ENCODE measurements at regions not wholly inside any gene's neighbourhood (a gene's known extent, or its start where the extent isn't known, plus 50 kb on each side); places are given as distances from the start of the nearest gene placed in this dataset.

DNA sequence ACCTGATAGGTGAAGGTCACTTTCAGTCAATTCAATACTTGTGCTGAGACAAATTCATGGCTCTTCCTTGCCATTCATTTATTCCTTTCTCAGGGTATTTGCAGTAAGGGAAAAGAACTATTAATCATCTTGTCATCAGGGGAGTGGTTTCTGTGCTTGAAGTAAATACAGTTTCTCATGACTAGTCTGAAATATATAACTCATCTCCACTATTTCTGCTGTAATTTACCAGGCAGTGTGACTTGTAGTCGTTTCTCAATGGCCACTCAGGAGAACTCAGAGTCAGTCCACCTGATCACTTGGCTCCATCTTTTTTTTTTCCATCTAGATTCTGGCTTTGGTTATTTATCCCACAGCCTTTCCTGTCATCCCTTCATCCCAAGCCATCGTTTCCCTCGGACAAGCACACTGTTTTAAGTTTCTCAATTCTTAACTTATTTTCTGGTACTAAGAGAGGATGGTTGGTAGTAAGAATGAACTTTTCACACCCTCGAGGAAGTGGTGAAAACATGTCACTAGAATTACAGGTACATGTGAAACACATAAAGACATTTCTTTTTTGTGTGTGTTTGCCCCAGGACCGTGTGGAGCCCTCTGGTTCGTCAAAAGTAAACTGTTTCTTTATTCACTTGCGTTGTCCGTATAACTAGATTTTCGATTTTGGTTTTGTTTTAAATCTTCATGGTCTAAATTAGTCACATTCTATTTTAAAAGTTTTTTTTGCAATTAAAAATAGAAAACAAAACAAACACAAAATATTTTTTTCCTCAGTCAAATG, 620.2 kb downstream of the ZBBX start:
- intact Hi-C loops (cut with micrococcal nuclease), result no loop called here

More for the DNA sequence above, 620.2 kb downstream of the ZBBX start:
- ChIA-PET POLR2A (ENCODE audit: unreplicated experiment) (no interaction called here), CTCF (interaction anchor here (0.6 to 0.7 kb wide), 2 partner anchors 25 to 79 kb away, joined by 3 read pairs; no protein-coding TSS in a partner anchor)
- Histone ChIP-seq H2BK20ac (ENCODE audit: low read depth, low read length) (no peak overlapping the region), H2BK15ac (ENCODE audit: low read depth, low read length) (no peak overlapping the region), H3K9me3 (ENCODE audit: control insufficient read depth, insufficient read depth, low read length) (peaks cover 3% of the 10 kb centered on the region; the same call in 1 of the 2 replicates), H4K8ac (ENCODE audit: low read depth in 2 of 2, low read length in 2 of 2) (no peak overlapping the region), H3K14ac (replicated peaks; ENCODE audit: low read depth, low read length) (no peak overlapping the region), H3K9me1 (ENCODE audit: insufficient read depth, low read length) (no peaks in the 10 kb centered on the region), H3K9ac (ENCODE audit: low read depth, low read length) (no peak overlapping the region), H3K4me3 (ENCODE audit: insufficient read depth, low read depth, low read length) (no peak overlapping the region), H3K4ac (ENCODE audit: low read depth, low read length) (no peak overlapping the region), H3K36me3 (ENCODE audit: control insufficient read depth, insufficient read depth, low read length) (no peaks in the 10 kb centered on the region), H3K23ac (ENCODE audit: low read depth, low read length) (no peak overlapping the region), H3K56ac (ENCODE audit: extremely low read depth, insufficient read depth, low read length) (no peak overlapping the region), H3K27ac (ENCODE audit: insufficient read depth, low read length) (no peak overlapping the region), H2BK5ac (ENCODE audit: low read depth, low read length, poor library complexity, severe bottlenecking) (no peak overlapping the region), H2AK9ac (replicated peaks; ENCODE audit: low read depth, low read length, poor library complexity) (no peak overlapping the region), H3K18ac (ENCODE audit: low read depth, low read length) (no peak overlapping the region), H3K4me2 (ENCODE audit: low read depth, low read length) (no peak overlapping the region), H2BK120ac (ENCODE audit: low read depth, low read length) (no peak overlapping the region), H2AFZ (replicated peaks; ENCODE audit: low read length, poor library complexity) (no peak overlapping the region), H3K79me1 (ENCODE audit: low read depth in 1 of 2, low read length in 2 of 2) (no peaks in the 10 kb centered on the region), H4K91ac (ENCODE audit: insufficient read depth, low read depth, low read length) (no peak overlapping the region), H4K20me1 (ENCODE audit: insufficient read depth, low read length) (no peaks in the 10 kb centered on the region), H2AK5ac (ENCODE audit: low read depth, low read length) (no peak overlapping the region), H4K5ac (ENCODE audit: low read depth, low read length) (no peak overlapping the region), H3K27me3 (ENCODE audit: control insufficient read depth, insufficient read depth, low read length) (no peaks in the 10 kb centered on the region), H3K4me1 (ENCODE audit: control insufficient read depth, insufficient read depth, low read length) (no peaks in the 10 kb centered on the region)
- dilution Hi-C loops (cut with HindIII; ENCODE audit: low sequenced_read_pairs, unreplicated experiment), result no loop called here
- DNase-seq (no peak), ATAC-seq (ENCODE audit: low read depth) (no peak)
- WGBS, 2 experiments (ENCODE audit: extremely low coverage in 2 of 2, insufficient read length in 1 of 2), result no CpG with 5 or more reads among the region's 9 CpGs
- BruUV-seq (replicated peaks), result no TSS peak
- no peak for TF ChIP-seq MXI1 (IDR thresholded peaks at IDR 0.05; ENCODE audit: borderline replicate concordance, low read depth, low read length)
- no peak for TF ChIP-seq BHLHE40 (IDR thresholded peaks at IDR 0.05; ENCODE audit: low read depth, low read length)
- TF ChIP-seq RFX5 (IDR thresholded peaks at IDR 0.05; ENCODE audit: low read depth, low read length), result no peak
- no peak for TF ChIP-seq CEBPB (IDR thresholded peaks at IDR 0.05; ENCODE audit: low read depth, low read length)
- TF ChIP-seq POLR2A (IDR thresholded peaks at IDR 0.05; ENCODE audit: low read depth, low read length), result no peak
- TF ChIP-seq MAZ (IDR thresholded peaks at IDR 0.05; ENCODE audit: borderline replicate concordance, low read depth, low read length), result no peak
- TF ChIP-seq, protein P1, sequence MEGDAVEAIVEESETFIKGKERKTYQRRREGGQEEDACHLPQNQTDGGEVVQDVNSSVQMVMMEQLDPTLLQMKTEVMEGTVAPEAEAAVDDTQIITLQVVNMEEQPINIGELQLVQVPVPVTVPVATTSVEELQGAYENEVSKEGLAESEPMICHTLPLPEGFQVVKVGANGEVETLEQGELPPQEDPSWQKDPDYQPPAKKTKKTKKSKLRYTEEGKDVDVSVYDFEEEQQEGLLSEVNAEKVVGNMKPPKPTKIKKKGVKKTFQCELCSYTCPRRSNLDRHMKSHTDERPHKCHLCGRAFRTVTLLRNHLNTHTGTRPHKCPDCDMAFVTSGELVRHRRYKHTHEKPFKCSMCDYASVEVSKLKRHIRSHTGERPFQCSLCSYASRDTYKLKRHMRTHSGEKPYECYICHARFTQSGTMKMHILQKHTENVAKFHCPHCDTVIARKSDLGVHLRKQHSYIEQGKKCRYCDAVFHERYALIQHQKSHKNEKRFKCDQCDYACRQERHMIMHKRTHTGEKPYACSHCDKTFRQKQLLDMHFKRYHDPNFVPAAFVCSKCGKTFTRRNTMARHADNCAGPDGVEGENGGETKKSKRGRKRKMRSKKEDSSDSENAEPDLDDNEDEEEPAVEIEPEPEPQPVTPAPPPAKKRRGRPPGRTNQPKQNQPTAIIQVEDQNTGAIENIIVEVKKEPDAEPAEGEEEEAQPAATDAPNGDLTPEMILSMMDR (conservative IDR thresholded peaks at IDR 0.05; ENCODE audit: low read depth, low read length), result no peak
- no peak for TF ChIP-seq RCOR1 (IDR thresholded peaks at IDR 0.05; ENCODE audit: insufficient replicate concordance, low read length)
- TF ChIP-seq SMC3 (IDR thresholded peaks at IDR 0.05; ENCODE audit: low read depth, low read length), result no peak
- no peak for TF ChIP-seq NFE2L2 (IDR thresholded peaks at IDR 0.05; ENCODE audit: low read depth, low read length)
- TF ChIP-seq RAD21 (IDR thresholded peaks at IDR 0.05; ENCODE audit: low read length), result no peak
- TF ChIP-seq FOS (IDR thresholded peaks at IDR 0.05; ENCODE audit: low read depth, low read length), result no peak
- in situ Hi-C loops (cut with MboI; ENCODE audit: low sequenced_read_pairs), result no loop called here

Measured in IMR-90 (cell line).